ENCODE measurements at regions not wholly inside any gene's neighbourhood (a gene's known extent, or its start where the extent isn't known, plus 50 kb on each side); places are given as distances from the start of the nearest gene placed in this dataset.

DNA sequence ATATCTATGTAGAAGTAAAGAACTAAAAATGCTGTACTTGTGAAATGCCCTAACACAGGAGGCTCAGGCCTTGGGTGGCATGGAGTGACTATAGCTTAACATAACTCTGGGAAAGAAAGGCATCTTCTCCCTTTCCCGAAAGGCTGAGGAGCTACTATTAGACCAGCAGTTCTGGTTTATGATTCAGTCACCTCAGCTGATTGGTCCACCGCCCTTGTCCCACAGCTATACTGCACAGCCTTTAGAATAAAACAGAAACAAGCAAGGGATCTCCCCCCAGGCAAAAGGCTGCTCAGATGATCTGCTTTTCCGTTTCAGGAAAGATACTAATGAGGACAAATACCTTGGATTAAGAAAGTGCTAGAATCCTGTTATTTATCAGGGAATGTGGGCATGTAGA, 171.3 kb downstream of the SNCA start:
- TF ChIP-seq POLR2A (IDR thresholded peaks at IDR 0.05): no peak
- TF ChIP-seq, protein P1, sequence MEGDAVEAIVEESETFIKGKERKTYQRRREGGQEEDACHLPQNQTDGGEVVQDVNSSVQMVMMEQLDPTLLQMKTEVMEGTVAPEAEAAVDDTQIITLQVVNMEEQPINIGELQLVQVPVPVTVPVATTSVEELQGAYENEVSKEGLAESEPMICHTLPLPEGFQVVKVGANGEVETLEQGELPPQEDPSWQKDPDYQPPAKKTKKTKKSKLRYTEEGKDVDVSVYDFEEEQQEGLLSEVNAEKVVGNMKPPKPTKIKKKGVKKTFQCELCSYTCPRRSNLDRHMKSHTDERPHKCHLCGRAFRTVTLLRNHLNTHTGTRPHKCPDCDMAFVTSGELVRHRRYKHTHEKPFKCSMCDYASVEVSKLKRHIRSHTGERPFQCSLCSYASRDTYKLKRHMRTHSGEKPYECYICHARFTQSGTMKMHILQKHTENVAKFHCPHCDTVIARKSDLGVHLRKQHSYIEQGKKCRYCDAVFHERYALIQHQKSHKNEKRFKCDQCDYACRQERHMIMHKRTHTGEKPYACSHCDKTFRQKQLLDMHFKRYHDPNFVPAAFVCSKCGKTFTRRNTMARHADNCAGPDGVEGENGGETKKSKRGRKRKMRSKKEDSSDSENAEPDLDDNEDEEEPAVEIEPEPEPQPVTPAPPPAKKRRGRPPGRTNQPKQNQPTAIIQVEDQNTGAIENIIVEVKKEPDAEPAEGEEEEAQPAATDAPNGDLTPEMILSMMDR (IDR thresholded peaks at IDR 0.05): no peak

Data from heart left ventricle (tissue), 13 donors.